HepG2 (cell line): ENCODE measurements at regions not wholly inside any gene's neighbourhood (a gene's known extent, or its start where the extent isn't known, plus 50 kb on each side); places are given as distances from the start of the nearest gene placed in this dataset.

Experiments used
- ETV6 ChIP-seq: sonication (generic); formaldehyde crosslinking; conservative IDR thresholded peaks from 2 replicates; pipeline ENCODE4 v1.4.0; 2020; ENCODE audit warnings: missing genetic modification reagents
- JDP2 ChIP-seq: sonication (generic); formaldehyde crosslinking; IDR thresholded peaks from 2 replicates; pipeline ENCODE4 v1.8.1; 2022; ENCODE audit warnings: missing genetic modification reagents, borderline replicate concordance
- NKX3-1 ChIP-seq: sonication (generic); formaldehyde crosslinking; IDR thresholded peaks from 2 replicates; pipeline ENCODE4 v1.5.0; 2020; ENCODE audit warnings: missing genetic modification reagents
- ZBTB7A ChIP-seq: sonication (generic); formaldehyde crosslinking; IDR thresholded peaks from 2 replicates; pipeline ENCODE4 v1.8.0; 2022; ENCODE audit warnings: mild to moderate bottlenecking, missing genetic modification reagents
- ZNF468 ChIP-seq: sonication (generic); formaldehyde crosslinking; IDR thresholded peaks from 2 replicates; pipeline ENCODE4 v1.8.0; 2022; ENCODE audit warnings: mild to moderate bottlenecking, moderate library complexity, missing genetic modification reagents
- TF ChIP-seq, protein P1 (sequence below): sonication (generic); formaldehyde crosslinking; IDR thresholded peaks from 2 replicates; pipeline ENCODE4 v1.4.0; 2020; ENCODE audit warnings: mild to moderate bottlenecking, missing genetic modification reagents
- TF ChIP-seq, protein P2 (sequence below): sonication (generic); formaldehyde crosslinking; IDR thresholded peaks from 2 replicates; pipeline ENCODE4 v1.5.1; 2020; ENCODE audit warnings: mild to moderate bottlenecking, missing genetic modification reagents, borderline replicate concordance

DNA sequence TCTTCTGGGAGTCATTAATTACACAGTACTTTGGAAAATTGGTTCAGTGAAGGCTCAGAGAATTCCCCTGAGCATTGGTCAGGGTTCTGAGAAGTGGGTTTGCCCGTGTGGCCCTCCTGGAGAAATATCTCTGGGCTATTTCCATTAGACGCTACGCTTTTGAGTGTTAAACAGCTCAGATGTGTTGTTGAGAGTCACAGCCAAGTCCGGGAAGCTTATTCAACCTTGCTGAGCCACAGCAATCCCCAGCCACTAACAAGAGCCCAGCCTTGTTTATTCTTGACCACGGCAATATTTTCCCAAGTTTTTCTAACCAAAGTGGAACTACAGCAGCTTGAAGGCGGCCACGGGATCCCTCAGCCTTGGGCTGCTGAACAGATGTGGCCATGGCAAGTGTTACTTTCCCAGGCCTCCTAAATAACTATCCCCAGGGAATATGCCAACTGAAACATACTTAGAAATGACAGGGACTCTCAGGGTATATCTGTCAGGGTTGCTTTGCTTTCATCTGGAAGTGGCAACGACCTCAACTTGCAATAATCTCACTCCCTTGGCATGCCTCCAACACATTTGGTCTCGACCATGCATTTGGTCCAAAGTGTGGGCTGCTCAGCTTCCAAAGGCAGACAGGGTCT, 214.7 kb downstream of the EMX2 start (continued):
- TF ChIP-seq, protein P1, sequence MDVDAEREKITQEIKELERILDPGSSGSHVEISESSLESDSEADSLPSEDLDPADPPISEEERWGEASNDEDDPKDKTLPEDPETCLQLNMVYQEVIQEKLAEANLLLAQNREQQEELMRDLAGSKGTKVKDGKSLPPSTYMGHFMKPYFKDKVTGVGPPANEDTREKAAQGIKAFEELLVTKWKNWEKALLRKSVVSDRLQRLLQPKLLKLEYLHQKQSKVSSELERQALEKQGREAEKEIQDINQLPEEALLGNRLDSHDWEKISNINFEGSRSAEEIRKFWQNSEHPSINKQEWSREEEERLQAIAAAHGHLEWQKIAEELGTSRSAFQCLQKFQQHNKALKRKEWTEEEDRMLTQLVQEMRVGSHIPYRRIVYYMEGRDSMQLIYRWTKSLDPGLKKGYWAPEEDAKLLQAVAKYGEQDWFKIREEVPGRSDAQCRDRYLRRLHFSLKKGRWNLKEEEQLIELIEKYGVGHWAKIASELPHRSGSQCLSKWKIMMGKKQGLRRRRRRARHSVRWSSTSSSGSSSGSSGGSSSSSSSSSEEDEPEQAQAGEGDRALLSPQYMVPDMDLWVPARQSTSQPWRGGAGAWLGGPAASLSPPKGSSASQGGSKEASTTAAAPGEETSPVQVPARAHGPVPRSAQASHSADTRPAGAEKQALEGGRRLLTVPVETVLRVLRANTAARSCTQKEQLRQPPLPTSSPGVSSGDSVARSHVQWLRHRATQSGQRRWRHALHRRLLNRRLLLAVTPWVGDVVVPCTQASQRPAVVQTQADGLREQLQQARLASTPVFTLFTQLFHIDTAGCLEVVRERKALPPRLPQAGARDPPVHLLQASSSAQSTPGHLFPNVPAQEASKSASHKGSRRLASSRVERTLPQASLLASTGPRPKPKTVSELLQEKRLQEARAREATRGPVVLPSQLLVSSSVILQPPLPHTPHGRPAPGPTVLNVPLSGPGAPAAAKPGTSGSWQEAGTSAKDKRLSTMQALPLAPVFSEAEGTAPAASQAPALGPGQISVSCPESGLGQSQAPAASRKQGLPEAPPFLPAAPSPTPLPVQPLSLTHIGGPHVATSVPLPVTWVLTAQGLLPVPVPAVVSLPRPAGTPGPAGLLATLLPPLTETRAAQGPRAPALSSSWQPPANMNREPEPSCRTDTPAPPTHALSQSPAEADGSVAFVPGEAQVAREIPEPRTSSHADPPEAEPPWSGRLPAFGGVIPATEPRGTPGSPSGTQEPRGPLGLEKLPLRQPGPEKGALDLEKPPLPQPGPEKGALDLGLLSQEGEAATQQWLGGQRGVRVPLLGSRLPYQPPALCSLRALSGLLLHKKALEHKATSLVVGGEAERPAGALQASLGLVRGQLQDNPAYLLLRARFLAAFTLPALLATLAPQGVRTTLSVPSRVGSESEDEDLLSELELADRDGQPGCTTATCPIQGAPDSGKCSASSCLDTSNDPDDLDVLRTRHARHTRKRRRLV, result no peak
- TF ChIP-seq ZNF468 (CRISPR knock-in tag) (no peak), JDP2 (no peak), ETV6 (CRISPR knock-in tag) (no peak), NKX3-1 (no peak), ZBTB7A (CRISPR knock-in tag) (no peak)
- TF ChIP-seq, protein P2, sequence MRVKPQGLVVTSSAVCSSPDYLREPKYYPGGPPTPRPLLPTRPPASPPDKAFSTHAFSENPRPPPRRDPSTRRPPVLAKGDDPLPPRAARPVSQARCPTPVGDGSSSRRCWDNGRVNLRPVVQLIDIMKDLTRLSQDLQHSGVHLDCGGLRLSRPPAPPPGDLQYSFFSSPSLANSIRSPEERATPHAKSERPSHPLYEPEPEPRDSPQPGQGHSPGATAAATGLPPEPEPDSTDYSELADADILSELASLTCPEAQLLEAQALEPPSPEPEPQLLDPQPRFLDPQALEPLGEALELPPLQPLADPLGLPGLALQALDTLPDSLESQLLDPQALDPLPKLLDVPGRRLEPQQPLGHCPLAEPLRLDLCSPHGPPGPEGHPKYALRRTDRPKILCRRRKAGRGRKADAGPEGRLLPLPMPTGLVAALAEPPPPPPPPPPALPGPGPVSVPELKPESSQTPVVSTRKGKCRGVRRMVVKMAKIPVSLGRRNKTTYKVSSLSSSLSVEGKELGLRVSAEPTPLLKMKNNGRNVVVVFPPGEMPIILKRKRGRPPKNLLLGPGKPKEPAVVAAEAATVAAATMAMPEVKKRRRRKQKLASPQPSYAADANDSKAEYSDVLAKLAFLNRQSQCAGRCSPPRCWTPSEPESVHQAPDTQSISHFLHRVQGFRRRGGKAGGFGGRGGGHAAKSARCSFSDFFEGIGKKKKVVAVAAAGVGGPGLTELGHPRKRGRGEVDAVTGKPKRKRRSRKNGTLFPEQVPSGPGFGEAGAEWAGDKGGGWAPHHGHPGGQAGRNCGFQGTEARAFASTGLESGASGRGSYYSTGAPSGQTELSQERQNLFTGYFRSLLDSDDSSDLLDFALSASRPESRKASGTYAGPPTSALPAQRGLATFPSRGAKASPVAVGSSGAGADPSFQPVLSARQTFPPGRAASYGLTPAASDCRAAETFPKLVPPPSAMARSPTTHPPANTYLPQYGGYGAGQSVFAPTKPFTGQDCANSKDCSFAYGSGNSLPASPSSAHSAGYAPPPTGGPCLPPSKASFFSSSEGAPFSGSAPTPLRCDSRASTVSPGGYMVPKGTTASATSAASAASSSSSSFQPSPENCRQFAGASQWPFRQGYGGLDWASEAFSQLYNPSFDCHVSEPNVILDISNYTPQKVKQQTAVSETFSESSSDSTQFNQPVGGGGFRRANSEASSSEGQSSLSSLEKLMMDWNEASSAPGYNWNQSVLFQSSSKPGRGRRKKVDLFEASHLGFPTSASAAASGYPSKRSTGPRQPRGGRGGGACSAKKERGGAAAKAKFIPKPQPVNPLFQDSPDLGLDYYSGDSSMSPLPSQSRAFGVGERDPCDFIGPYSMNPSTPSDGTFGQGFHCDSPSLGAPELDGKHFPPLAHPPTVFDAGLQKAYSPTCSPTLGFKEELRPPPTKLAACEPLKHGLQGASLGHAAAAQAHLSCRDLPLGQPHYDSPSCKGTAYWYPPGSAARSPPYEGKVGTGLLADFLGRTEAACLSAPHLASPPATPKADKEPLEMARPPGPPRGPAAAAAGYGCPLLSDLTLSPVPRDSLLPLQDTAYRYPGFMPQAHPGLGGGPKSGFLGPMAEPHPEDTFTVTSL, result no peak
